ENCODE measurements at regions not wholly inside any gene's neighbourhood (a gene's known extent, or its start where the extent isn't known, plus 50 kb on each side); places are given as distances from the start of the nearest gene placed in this dataset.

DNA sequence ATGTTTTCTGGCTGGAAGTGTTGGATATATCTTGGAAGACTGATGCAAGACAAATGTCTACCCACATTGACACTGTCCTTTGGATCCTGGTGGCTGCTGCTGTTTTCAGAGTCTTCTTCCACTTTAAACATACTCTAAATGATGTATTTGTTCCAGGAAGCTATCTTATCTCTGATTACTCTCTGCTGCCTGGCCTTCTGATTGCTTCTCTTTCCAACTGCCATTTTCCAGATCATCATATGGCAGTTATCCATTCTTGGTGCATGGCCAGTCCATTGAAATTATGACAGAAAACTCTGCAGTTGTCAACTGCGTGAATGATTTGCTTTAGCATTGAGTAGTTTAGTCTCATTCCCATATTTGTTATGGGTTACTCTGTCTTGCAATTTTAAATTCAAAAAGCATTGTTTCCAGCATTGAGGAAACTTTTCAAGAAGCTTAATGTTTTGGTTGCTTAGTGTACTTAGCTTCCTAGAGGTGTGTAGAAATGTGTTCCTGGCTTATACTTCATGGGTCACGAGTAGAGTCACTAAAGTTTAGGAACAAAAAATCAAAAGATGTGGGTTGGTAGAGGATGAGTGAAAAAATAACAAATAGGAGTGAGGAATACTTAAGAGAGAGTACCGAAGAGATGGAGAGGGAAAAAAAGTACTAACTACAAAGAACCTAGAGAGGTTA, 268.3 kb upstream of the MTPN start:
- TF ChIP-seq POLR2A (IDR thresholded peaks at IDR 0.05) = no peak
- TF ChIP-seq, protein P1, sequence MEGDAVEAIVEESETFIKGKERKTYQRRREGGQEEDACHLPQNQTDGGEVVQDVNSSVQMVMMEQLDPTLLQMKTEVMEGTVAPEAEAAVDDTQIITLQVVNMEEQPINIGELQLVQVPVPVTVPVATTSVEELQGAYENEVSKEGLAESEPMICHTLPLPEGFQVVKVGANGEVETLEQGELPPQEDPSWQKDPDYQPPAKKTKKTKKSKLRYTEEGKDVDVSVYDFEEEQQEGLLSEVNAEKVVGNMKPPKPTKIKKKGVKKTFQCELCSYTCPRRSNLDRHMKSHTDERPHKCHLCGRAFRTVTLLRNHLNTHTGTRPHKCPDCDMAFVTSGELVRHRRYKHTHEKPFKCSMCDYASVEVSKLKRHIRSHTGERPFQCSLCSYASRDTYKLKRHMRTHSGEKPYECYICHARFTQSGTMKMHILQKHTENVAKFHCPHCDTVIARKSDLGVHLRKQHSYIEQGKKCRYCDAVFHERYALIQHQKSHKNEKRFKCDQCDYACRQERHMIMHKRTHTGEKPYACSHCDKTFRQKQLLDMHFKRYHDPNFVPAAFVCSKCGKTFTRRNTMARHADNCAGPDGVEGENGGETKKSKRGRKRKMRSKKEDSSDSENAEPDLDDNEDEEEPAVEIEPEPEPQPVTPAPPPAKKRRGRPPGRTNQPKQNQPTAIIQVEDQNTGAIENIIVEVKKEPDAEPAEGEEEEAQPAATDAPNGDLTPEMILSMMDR (IDR thresholded peaks at IDR 0.05) = no peak

Measured in prostate gland (tissue), 2 donors.